Stimulated activated CD4-positive, alpha-beta T cell treated with anti-CD3 and anti-CD28 coated beads, TNF-alpha, amount 100 ng/mL, for 1 hour (primary cell): ENCODE measurements at regions not wholly inside any gene's neighbourhood (a gene's known extent, or its start where the extent isn't known, plus 50 kb on each side); places are given as distances from the start of the nearest gene placed in this dataset.

Experiments
- DNase-seq, 3 donors: peaks; one replicate each; pipeline ENCODE4 v3.0.0-alpha.2; 2020; ENCODE audit warnings: low read depth in 3 of 3, low spot score in 1 of 3

DNA sequence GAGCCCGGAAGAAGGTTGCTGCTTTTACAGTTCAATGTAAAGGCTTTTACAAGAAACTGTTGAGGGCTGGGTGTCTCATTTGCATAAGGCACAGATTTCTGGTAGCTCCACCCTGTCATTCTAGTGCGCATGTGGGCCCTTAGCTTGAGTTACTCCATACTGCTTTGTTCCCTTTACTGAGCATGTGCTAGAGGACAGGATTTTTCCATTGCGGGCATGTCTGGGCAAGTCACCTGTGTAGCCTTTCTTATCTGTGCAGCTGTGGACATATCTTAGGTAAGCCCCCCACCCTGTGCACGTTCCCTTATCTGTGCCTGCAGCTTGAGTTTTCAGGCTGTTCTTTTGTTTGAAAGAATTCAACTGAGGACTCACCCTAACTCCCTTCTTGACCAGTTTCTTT is 56.2 kb upstream of the ARHGAP5 start:
- no peak for DNase-seq

DNA sequence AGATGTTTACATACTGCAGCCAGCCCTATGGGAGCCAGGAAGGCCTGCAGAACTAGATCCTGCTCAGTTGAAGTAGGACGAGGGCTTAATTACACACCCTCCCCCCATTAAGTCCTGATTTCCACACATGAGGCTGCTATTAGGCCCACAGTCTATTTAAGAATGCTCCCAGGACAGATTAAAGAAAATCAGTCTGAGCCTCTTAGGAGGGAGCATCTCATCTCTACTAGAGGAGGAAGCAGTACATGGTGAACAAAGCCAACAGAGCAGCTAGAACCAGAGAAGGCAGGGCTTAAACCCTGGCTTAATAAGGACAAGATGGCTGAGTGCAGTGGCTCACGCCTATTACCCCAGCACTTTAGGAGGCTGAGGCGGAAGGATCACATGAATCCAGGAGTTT is 55.8 kb upstream of the ARHGAP5 start:
- no peak for DNase-seq

DNA sequence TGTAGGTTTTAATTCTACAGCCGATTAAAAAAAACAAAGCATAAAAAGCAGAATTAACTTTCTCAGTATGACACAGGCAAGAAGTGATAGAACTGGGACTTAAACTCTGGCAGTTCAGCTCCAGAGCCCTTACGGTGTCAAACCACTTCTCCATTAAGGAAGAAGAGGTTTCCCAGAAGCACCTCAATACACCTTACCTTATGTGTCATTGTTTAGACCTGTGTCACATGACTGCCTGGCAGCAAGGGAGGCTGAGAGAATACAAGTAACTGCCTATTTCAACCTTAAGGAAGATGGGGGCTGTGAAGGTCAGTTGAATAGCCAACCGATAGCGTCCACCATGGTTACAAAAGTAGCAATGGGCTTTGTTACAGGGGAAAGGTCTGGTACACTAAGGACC is 54.6 kb upstream of the ARHGAP5 start:
- DNase-seq: no peak

DNA sequence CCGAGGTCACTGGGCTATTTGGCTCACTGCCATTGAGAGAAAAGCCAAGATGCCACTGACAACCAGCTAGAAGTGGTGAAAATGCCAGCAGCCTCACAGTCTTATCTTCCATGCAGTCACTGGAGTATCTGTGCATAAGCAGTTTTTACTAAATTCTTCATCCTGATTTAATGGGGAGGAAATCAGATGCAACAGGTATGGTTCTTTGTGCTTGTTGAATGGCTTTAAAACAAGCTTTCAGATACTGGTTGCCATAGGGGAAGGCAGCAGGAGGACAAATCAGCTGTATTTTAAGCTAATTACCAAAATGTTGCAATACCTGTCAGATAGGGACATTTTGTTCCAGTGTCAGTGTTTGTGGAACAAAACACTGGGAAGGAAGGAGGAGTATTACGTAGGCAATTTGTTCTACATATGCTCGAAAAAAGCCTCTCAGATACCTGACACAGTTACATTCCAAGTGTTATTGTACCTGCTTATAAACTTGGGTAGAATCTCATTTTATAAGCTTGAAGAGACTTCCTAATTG is 54.1 kb upstream of the ARHGAP5 start:
- DNase-seq: no peak

DNA sequence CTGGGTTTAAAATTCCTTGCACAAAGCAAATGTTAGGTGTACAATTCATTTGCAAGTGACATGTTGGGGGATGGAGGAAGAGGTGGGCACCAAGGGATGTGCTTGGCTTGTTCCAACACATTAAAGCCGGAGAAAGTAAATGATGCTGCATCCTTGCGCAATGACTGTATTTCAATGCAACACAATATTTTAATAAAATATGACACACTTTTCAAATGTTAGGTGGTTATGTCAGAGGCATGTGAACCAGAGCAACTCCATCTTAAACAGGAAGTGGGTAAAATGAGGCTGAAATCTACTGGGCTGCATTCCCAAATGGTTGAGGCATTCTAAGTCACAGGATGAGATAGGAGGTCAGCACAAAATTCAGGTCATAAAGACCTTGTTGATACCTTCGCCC is 53.6 kb upstream of the ARHGAP5 start:
- no peak for DNase-seq

DNA sequence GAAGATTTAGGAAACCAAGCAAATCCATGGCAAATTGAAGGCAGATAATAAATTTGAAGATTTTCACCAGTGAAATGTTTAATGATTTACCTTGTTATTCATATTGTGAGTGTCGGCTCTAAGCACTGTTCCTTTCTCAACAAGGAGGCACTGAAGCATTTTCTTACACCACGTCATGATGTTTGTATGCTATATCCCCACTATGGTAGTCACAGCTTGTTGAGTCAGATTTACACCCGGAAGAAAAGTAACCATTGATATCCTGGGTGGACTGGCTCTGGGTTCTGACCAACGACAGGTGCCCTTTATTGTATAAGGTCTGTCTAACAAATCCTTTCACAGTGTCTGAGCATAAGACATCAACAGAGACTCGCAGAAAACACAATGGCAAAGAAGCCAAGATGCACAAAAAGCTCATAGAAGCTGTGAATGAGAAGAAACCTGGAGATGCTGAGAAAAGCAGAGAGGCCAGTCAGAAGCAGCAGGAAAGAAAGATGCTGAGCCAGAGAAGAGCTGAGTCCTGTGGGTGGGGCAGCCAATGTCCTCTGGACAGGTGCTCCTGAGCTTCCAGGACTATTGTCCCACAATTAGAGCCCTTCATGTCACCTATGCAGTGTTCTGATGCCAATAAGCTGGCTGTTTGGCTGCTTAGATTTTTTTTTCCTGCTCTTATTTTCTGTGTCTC is 49.7 kb upstream of the ARHGAP5 start:
- DNase-seq: no peak
